A549 (cell line): ENCODE measurements at regions not wholly inside any gene's neighbourhood (a gene's known extent, or its start where the extent isn't known, plus 50 kb on each side); places are given as distances from the start of the nearest gene placed in this dataset.

Experiments
- ATAC-seq, 2 experiments: fragments of 200-7000 bp in 1 of 2; fragments of >200 bp in 1 of 2; cut with Nextera tagmentation in 1 of 2; cut with Tn5 transposase in 1 of 2; 3 replicates each; pipeline versions ENCODE4 v1.8.0 to v1.9.1; 2018 to 2020; ENCODE audit warnings: mild to moderate bottlenecking in 1 of 2, moderate library complexity in 1 of 2
- CTCF ChIA-PET: fragments of 300-600 bp; sonication (Branson Sonifier 250); formaldehyde crosslinking; extraction: SDS; loops from one replicate; lab custom pipeline; 2021; ENCODE audit warnings: antibody characterized with exemption, inconsistent platforms; lab: Yijun Ruan, JAX
- POLR2A ChIA-PET: fragments of 350-600 bp; formaldehyde crosslinking; extraction: SDS; loops from one replicate; lab custom pipeline; 2021; ENCODE audit warnings: antibody characterized with exemption, inconsistent platforms; lab: Yijun Ruan, JAX
- DNase-seq, 2 experiments: peaks; one replicate each; pipeline versions ENCODE4 v3.0.0 to v3.0.0-alpha.2; 2011 to 2016; ENCODE audit warnings: low read depth in 1 of 2, low spot score in 1 of 2
- FAIRE-seq: peaks from 2 replicates; lab custom pipeline; 2011; peaks lifted over from hg19 to GRCh38; lab: Jason Lieb, UNC
- H3K27ac ChIP-seq, 2 experiments: fragments of >200 bp; sonication (Bioruptor Twin); formaldehyde crosslinking; 3 replicates each; pipeline ENCODE4 v1.5.1; 2016 to 2017
- H3K4me1 ChIP-seq: fragments of >200 bp; sonication (Bioruptor Twin); formaldehyde crosslinking; 3 replicates; pipeline ENCODE4 v1.6.1; 2016
- H3K4me2 ChIP-seq: fragments of >200 bp; sonication (Bioruptor Twin); formaldehyde crosslinking; 3 replicates; pipeline ENCODE4 v1.6.1; 2016
- H3K4me3 ChIP-seq: fragments of >200 bp; sonication (Bioruptor Twin); formaldehyde crosslinking; 3 replicates; pipeline ENCODE4 v1.5.1; 2016
- H3K9me3 ChIP-seq: fragments of >200 bp; sonication (Bioruptor Twin); formaldehyde crosslinking; 3 replicates; pipeline ENCODE4 v1.6.1; 2016
- CBX8 ChIP-seq: fragments of 200-600 bp; sonication (generic); IDR thresholded peaks from 2 replicates; pipeline ENCODE4 v1.6.1; 2016
- CHD2 ChIP-seq: fragments of 150-350 bp; IDR thresholded peaks from 2 replicates; pipeline ENCODE4 v1.6.1; 2014; ENCODE audit warnings: low read length; ENCODE audit not compliant: partially characterized antibody
- CHD4 ChIP-seq: fragments of 200-600 bp; sonication (generic); IDR thresholded peaks from 2 replicates; pipeline ENCODE4 v1.6.1; 2016; ENCODE audit warnings: antibody characterized with exemption, mild to moderate bottlenecking, borderline replicate concordance
- EHF ChIP-seq: fragments of 250-450 bp; sonication (Bioruptor Pico); IDR thresholded peaks from 2 replicates; pipeline ENCODE4 v1.5.0; 2020; ENCODE audit warnings: mild to moderate bottlenecking
- ELK1 ChIP-seq: fragments of 150-350 bp; IDR thresholded peaks from 2 replicates; pipeline ENCODE4 v1.6.1; 2014; ENCODE audit warnings: low read depth, mild to moderate bottlenecking, low read length
- FOSB ChIP-seq: fragments of 250-450 bp; sonication (Bioruptor Pico); IDR thresholded peaks from 2 replicates; pipeline ENCODE4 v1.5.0; 2020; ENCODE audit warnings: mild to moderate bottlenecking, moderate library complexity
- GATA3 ChIP-seq: IDR thresholded peaks from 2 replicates; pipeline ENCODE4 v1.6.1; 2012; ENCODE audit warnings: borderline replicate concordance
- HEYL ChIP-seq: fragments of 250-450 bp; sonication (Bioruptor Pico); IDR thresholded peaks from 2 replicates; pipeline ENCODE4 v1.8.0; 2021; ENCODE audit warnings: mild to moderate bottlenecking, moderate library complexity
- JUN ChIP-seq, 2 experiments: fragments of >200 bp; sonication (Bioruptor Twin); formaldehyde crosslinking; IDR thresholded peaks; 2 replicates in 1 of 2; 3 replicates in 1 of 2; pipeline ENCODE4 v1.6.1; 2016 to 2017
- MAX ChIP-seq: IDR thresholded peaks from 2 replicates; pipeline ENCODE4 v1.6.1; 2012
- MYC ChIP-seq: IDR thresholded peaks from 2 replicates; pipeline ENCODE4 v1.6.1; 2012; ENCODE audit warnings: mild to moderate bottlenecking, inconsistent platforms, low read length, improper control_type of control experiment, borderline replicate concordance
- NFE2L2 ChIP-seq: fragments of 150-350 bp; conservative IDR thresholded peaks from 2 replicates; pipeline ENCODE4 v1.6.1; 2014; ENCODE audit warnings: low read length
- PHF8 ChIP-seq: fragments of 200-600 bp; sonication (generic); IDR thresholded peaks from 2 replicates; pipeline ENCODE4 v1.6.1; 2016; ENCODE audit warnings: low read depth, mild to moderate bottlenecking, antibody characterized with exemption, moderate library complexity, borderline replicate concordance
- RAD21 ChIP-seq, 2 experiments: fragments of >200 bp in 1 of 2; sonication (Bioruptor Twin) in 1 of 2; formaldehyde crosslinking in 1 of 2; IDR thresholded peaks in 1 of 2; conservative IDR thresholded peaks in 1 of 2; 2 replicates in 1 of 2; 3 replicates in 1 of 2; pipeline ENCODE4 v1.6.1; 2012 to 2018; ENCODE audit warnings: inconsistent platforms in 1 of 2
- REST ChIP-seq: fragments of 200-600 bp; sonication (generic); IDR thresholded peaks from 2 replicates; pipeline ENCODE4 v1.6.1; 2016; ENCODE audit warnings: antibody characterized with exemption, mild to moderate bottlenecking, moderate library complexity
- SREBF2 ChIP-seq: fragments of 450-650 bp; IDR thresholded peaks from 2 replicates; pipeline ENCODE4 v1.6.1; 2014; ENCODE audit warnings: mild to moderate bottlenecking, moderate library complexity
- TP53 ChIP-seq: fragments of 250-450 bp; sonication (Bioruptor Pico); IDR thresholded peaks from 2 replicates; pipeline ENCODE4 v1.5.0; 2021; ENCODE audit warnings: mild to moderate bottlenecking, moderate library complexity
- ZSCAN20 ChIP-seq: fragments of 250-450 bp; sonication (Bioruptor Pico); IDR thresholded peaks from 2 replicates; pipeline ENCODE4 v1.8.0; 2022; ENCODE audit warnings: mild to moderate bottlenecking, moderate library complexity
- WGBS: methylation state at CpG from one replicate; pipeline ENCODE4 v1.1.6; 2017; ENCODE audit errors: missing lambda C conversion rate; 5-methylcytosine and 5-hydroxymethylcytosine counted together

- Histone ChIP-seq H3K4me2 (no peak overlapping the region), H3K9me3 (no peaks in the 10 kb centered on the region), H3K4me3 (no peak overlapping the region), H3K27ac (no peak overlapping the region), H3K4me1 (no peaks in the 10 kb centered on the region)
- no peak for FAIRE-seq
- no peak for ATAC-seq
- no peak for DNase-seq
- no peak for TF ChIP-seq REST
- ChIA-PET POLR2A (no interaction called here), CTCF (no interaction called here)
- 61% methylated on average over 2 of the region's 2 CpGs for WGBS
Observed at GRCh38 chr15:48041454-48041853, 79.3 kb upstream of the SLC24A5 start.

- H3K4me3 ChIP-seq: no peak overlapping the region
- no peak overlapping the region for H3K4me2 ChIP-seq
- no peak for TF ChIP-seq MAX
- no peak for TF ChIP-seq RAD21 (conservative IDR thresholded peaks at IDR 0.05 in 1 of 2, IDR thresholded peaks at IDR 0.05 in 1 of 2)
- TF ChIP-seq CHD2: no peak
- no peak for TF ChIP-seq REST
- TF ChIP-seq EHF (CRISPR knock-in tag): no peak
- no peak for TF ChIP-seq MYC
- no peak for TF ChIP-seq ELK1
- no peak for TF ChIP-seq NFE2L2
- no peak for TF ChIP-seq FOSB (CRISPR knock-in tag)
- TF ChIP-seq CHD4: no peak
- no peak for TF ChIP-seq SREBF2
- no peak for TF ChIP-seq ZSCAN20
- TF ChIP-seq CBX8: no peak
- no peak for TF ChIP-seq PHF8
- TF ChIP-seq JUN (IDR thresholded peaks at IDR 0.05): no peak
- no peak for TF ChIP-seq TP53 (CRISPR knock-in tag)
- no peak for TF ChIP-seq GATA3
- no peak for TF ChIP-seq HEYL
- no peaks in the 10 kb centered on the region for H3K4me1 ChIP-seq
- WGBS: 3% methylated on average over 5 of the region's 5 CpGs
- no peak for FAIRE-seq
- no peak overlapping the region for H3K27ac ChIP-seq
- H3K9me3 ChIP-seq: no peaks in the 10 kb centered on the region
- ChIA-PET POLR2A (no interaction called here), CTCF (no interaction called here)
- ATAC-seq: no peak
- DNase-seq: no peak
Observed at GRCh38 chr15:48046813-48047438, 73.9 kb upstream of the SLC24A5 start.
